ENCODE measurements at regions not wholly inside any gene's neighbourhood (a gene's known extent, or its start where the extent isn't known, plus 50 kb on each side); places are given as distances from the start of the nearest gene placed in this dataset.

DNA sequence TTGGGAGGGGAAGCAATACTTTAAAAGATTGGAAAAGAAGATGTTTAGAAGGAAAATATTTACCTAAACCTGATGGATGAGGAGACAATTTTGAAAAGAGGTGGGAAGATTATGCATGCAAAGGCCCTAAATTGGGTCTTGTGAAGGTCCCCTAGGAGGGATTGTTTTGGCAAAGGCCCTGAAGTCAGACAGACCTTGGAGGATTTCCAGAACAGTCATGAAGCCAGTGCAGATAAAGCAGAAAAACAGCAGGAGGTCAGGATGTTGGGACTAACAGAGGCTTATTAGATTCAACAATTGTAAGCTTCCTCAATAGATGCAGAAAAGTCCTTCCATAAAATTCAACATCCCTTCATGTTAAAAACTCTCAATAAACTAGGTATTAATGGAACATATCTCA lies 361.0 kb upstream of the CDH6 start:
- TF ChIP-seq, protein P1, sequence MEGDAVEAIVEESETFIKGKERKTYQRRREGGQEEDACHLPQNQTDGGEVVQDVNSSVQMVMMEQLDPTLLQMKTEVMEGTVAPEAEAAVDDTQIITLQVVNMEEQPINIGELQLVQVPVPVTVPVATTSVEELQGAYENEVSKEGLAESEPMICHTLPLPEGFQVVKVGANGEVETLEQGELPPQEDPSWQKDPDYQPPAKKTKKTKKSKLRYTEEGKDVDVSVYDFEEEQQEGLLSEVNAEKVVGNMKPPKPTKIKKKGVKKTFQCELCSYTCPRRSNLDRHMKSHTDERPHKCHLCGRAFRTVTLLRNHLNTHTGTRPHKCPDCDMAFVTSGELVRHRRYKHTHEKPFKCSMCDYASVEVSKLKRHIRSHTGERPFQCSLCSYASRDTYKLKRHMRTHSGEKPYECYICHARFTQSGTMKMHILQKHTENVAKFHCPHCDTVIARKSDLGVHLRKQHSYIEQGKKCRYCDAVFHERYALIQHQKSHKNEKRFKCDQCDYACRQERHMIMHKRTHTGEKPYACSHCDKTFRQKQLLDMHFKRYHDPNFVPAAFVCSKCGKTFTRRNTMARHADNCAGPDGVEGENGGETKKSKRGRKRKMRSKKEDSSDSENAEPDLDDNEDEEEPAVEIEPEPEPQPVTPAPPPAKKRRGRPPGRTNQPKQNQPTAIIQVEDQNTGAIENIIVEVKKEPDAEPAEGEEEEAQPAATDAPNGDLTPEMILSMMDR (IDR thresholded peaks at IDR 0.05): no peak
- TF ChIP-seq EP300 (IDR thresholded peaks at IDR 0.05) (no peak), POLR2AphosphoS5 (IDR thresholded peaks at IDR 0.05) (no peak), POLR2A (IDR thresholded peaks at IDR 0.05) (no peak)
